GM23248 (cell line): ENCODE measurements at regions not wholly inside any gene's neighbourhood (a gene's known extent, or its start where the extent isn't known, plus 50 kb on each side); places are given as distances from the start of the nearest gene placed in this dataset.

Source experiments
- DNase-seq: peaks from one replicate; pipeline ENCODE4 v3.0.0-alpha.2; 2015
- H2AFZ ChIP-seq: fragments of 200-600 bp; sonication (generic); 2 replicates; pipeline ENCODE4 v1.6.1; 2016; ENCODE audit warnings: antibody characterized with exemption
- H3F3A ChIP-seq: fragments of 200-600 bp; sonication (generic); 2 replicates; pipeline ENCODE4 v1.6.1; 2016; ENCODE audit warnings: mild to moderate bottlenecking, antibody characterized with exemption, mixed run types; ENCODE audit not compliant: insufficient read depth
- H3K27ac ChIP-seq: fragments of 200-600 bp; sonication (generic); 2 replicates; pipeline ENCODE4 v1.5.1; 2016; ENCODE audit warnings: mild to moderate bottlenecking
- H3K27me3 ChIP-seq: fragments of 200-600 bp; sonication (generic); replicated peaks from 2 replicates; pipeline ENCODE4 v1.6.1; 2016; ENCODE audit warnings: mild to moderate bottlenecking; ENCODE audit not compliant: insufficient read depth
- H3K36me3 ChIP-seq: fragments of 200-600 bp; sonication (generic); 2 replicates; pipeline ENCODE4 v1.6.1; 2016; ENCODE audit warnings: low read depth, mild to moderate bottlenecking
- H3K4me1 ChIP-seq: fragments of 200-600 bp; sonication (generic); 2 replicates; pipeline ENCODE4 v1.6.1; 2016; ENCODE audit warnings: mild to moderate bottlenecking; ENCODE audit not compliant: insufficient read depth
- H3K4me2 ChIP-seq: fragments of 200-600 bp; sonication (generic); one replicate; pipeline ENCODE4 v1.6.1; 2016; ENCODE audit warnings: mild to moderate bottlenecking; ENCODE audit not compliant: unreplicated experiment
- H3K4me3 ChIP-seq: fragments of 200-600 bp; sonication (generic); 2 replicates; pipeline ENCODE4 v1.5.1; 2016; ENCODE audit warnings: mild to moderate bottlenecking
- H3K79me2 ChIP-seq: fragments of 200-600 bp; sonication (generic); 2 replicates; pipeline ENCODE4 v1.6.1; 2016; ENCODE audit warnings: mild to moderate bottlenecking; ENCODE audit not compliant: insufficient read depth
- H3K9ac ChIP-seq: fragments of 200-600 bp; sonication (generic); 2 replicates; pipeline ENCODE4 v1.6.1; 2016; ENCODE audit warnings: mild to moderate bottlenecking
- H3K9me2 ChIP-seq: fragments of 200-600 bp; sonication (generic); 2 replicates; pipeline ENCODE4 v1.6.1; 2016; ENCODE audit warnings: mixed run types, mild to moderate bottlenecking, moderate library complexity; ENCODE audit not compliant: insufficient read depth
- H3K9me3 ChIP-seq: fragments of 200-600 bp; sonication (generic); one replicate; pipeline ENCODE4 v1.6.1; 2017; ENCODE audit warnings: low read depth
- H4K20me1 ChIP-seq: fragments of 200-600 bp; sonication (generic); 2 replicates; pipeline ENCODE4 v1.6.0; 2016; ENCODE audit not compliant: insufficient read depth
- EZH2 ChIP-seq: fragments of 200-600 bp; sonication (generic); IDR thresholded peaks from 2 replicates; pipeline ENCODE4 v1.6.1; 2018; ENCODE audit warnings: antibody characterized with exemption, mild to moderate bottlenecking; ENCODE audit not compliant: insufficient read depth, poor library complexity, severe bottlenecking
- EZH2phosphoT487 ChIP-seq: fragments of 200-600 bp; sonication (generic); IDR thresholded peaks from 2 replicates; pipeline ENCODE4 v1.6.1; 2018; ENCODE audit warnings: antibody characterized with exemption, moderate library complexity, mild to moderate bottlenecking, low read depth; ENCODE audit not compliant: insufficient read depth
- WGBS, 2 experiments: methylation state at CpG; one replicate each; pipeline ENCODE4 v1.1.6; 2015 to 2017; ENCODE audit warnings: low lambda C conversion rate in 2 of 2, low coverage in 1 of 2; ENCODE audit errors: missing lambda C conversion rate in 2 of 2; 5-methylcytosine and 5-hydroxymethylcytosine counted together
- in situ Hi-C: fragments of 300-500 bp; cut with MboI; formaldehyde crosslinking; loops from 2 replicates; pipeline ENCODE4 v1.15.0; 2020

DNA sequence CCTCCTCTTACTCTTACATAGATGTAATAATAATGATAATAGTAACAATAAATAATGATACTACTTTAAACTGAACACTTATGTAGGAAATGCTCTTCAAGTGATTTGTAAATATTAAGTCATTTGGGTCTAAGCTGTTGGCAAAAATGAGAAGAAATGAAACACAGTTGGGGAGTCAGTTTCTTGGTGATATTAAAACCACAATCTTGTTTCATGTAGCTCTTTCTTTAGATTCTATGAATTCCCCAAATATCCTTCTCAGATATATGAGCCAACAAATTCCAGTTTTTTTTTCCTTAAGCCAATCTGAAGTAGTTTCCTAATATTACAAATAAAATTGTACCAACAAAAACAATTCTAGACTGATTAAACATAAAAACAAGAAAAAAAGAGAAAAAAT lies 1115.6 kb upstream of the CNTN5 start:
- Histone ChIP-seq H3K9me2 (no peaks in the 10 kb centered on the region), H3K4me1 (no peaks in the 10 kb centered on the region; the same call in 1 of the 2 replicates), H3K36me3 (no peaks in the 10 kb centered on the region), H3K9ac (no peak overlapping the region), H4K20me1 (no peaks in the 10 kb centered on the region), H3K4me2 (no peak overlapping the region), H3K9me3 (no peaks in the 10 kb centered on the region), H3K4me3 (no peak overlapping the region), H2AFZ (no peak overlapping the region), H3K27ac (no peak overlapping the region), H3K27me3 (peaks cover 8% of the 10 kb centered on the region; the same call in 1 of the 2 replicates), H3K79me2 (no peaks in the 10 kb centered on the region), H3F3A (no peaks in the 10 kb centered on the region; the same call in 1 of the 2 replicates)
- in situ Hi-C loops, result no loop called here
- no peak for DNase-seq
- no peak for TF ChIP-seq EZH2phosphoT487
- TF ChIP-seq EZH2, result no peak

DNA sequence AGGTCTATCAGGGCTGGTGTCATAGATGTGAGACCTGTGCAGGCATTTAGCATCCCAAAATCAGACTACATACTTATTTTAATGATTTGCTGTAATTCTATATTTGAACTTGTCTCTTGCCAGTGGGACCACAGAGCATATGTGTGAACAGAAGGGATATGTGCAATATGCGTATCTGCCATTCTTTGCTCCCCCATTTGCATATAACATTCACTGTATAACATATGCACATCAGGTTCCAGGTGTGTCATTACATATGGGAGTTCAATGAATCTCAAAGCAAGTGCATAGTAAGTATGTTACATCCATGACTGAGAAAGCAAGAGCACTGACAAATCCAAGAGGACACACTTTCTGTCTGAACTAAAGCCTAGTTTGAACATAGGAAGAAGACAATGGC lies 1115.1 kb upstream of the CNTN5 start:
- Histone ChIP-seq H3K27me3 (peaks cover 8% of the 10 kb centered on the region; the same call in 1 of the 2 replicates), H3K9me2 (no peaks in the 10 kb centered on the region), H4K20me1 (no peaks in the 10 kb centered on the region), H3K4me3 (no peak overlapping the region), H3K9ac (no peak overlapping the region), H3K27ac (no peak overlapping the region), H3K9me3 (no peaks in the 10 kb centered on the region), H3K4me2 (no peak overlapping the region), H3K4me1 (no peaks in the 10 kb centered on the region; the same call in 1 of the 2 replicates), H3K36me3 (no peaks in the 10 kb centered on the region), H2AFZ (no peak overlapping the region), H3K79me2 (no peaks in the 10 kb centered on the region), H3F3A (no peaks in the 10 kb centered on the region; the same call in 1 of the 2 replicates)
- WGBS, 2 experiments, result 18 to 20% methylated on average over 1 of the region's 1 CpG
- no peak for TF ChIP-seq EZH2phosphoT487
- no peak for TF ChIP-seq EZH2
- in situ Hi-C loops, result no loop called here
- no peak for DNase-seq

- Histone ChIP-seq H3K9me3 (no peaks in the 10 kb centered on the region), H3K4me2 (no peak overlapping the region), H3K79me2 (no peaks in the 10 kb centered on the region), H4K20me1 (no peaks in the 10 kb centered on the region), H3K4me3 (no peak overlapping the region), H3K36me3 (no peaks in the 10 kb centered on the region), H3K9ac (no peak overlapping the region), H3K27me3 (peaks cover 8% of the 10 kb centered on the region; the same call in 1 of the 2 replicates), H3F3A (no peaks in the 10 kb centered on the region; the same call in 1 of the 2 replicates), H3K27ac (no peak overlapping the region), H3K9me2 (no peaks in the 10 kb centered on the region), H2AFZ (peak overlapping the region; percentile 6; the same call in 1 of the 2 replicates), H3K4me1 (no peaks in the 10 kb centered on the region; the same call in 1 of the 2 replicates)
- TF ChIP-seq EZH2phosphoT487 (no peak), EZH2 (no peak)
- DNase-seq, result no peak
- in situ Hi-C loops, result no loop called here
- WGBS, 2 experiments, result 29 to 37% methylated on average over 5 of the region's 5 CpGs
These were observed 1112.4 kb upstream of the CNTN5 start for GRCh38 chr11:97908354-97908753.

- Histone ChIP-seq H3K9me3 (no peaks in the 10 kb centered on the region), H3K27me3 (peaks cover 8% of the 10 kb centered on the region; the same call in 1 of the 2 replicates), H3K79me2 (no peaks in the 10 kb centered on the region), H3F3A (no peaks in the 10 kb centered on the region; the same call in 1 of the 2 replicates), H3K9me2 (no peaks in the 10 kb centered on the region), H3K27ac (no peak overlapping the region), H4K20me1 (no peaks in the 10 kb centered on the region), H2AFZ (0 out of 2 replicates have a peak overlapping the region, but pooled peaks have one; percentile 45), H3K4me1 (no peaks in the 10 kb centered on the region; the same call in 1 of the 2 replicates), H3K36me3 (no peaks in the 10 kb centered on the region), H3K4me3 (no peak overlapping the region), H3K9ac (no peak overlapping the region), H3K4me2 (peak overlapping the region; percentile 45)
- TF ChIP-seq EZH2, result no peak
- no peak for TF ChIP-seq EZH2phosphoT487
- peak; percentile 34 for DNase-seq
- in situ Hi-C loops, result no loop called here
- 16 to 21% methylated on average over 7 of the region's 7 CpGs for WGBS, 2 experiments
These were observed 1110.9 kb upstream of the CNTN5 start for GRCh38 chr11:97909614-97910399.
